ENCODE measurements at regions not wholly inside any gene's neighbourhood (a gene's known extent, or its start where the extent isn't known, plus 50 kb on each side); places are given as distances from the start of the nearest gene placed in this dataset.

GRCh38 chr4:115357776-115358175 lies 244.4 kb upstream of the NDST4 start:
- DNase-seq (ENCODE audit: low spot score) = no peak

- no peak for DNase-seq (ENCODE audit: low spot score)
Observed at GRCh38 chr4:115356176-115356575, 242.8 kb upstream of the NDST4 start.

- no peak for DNase-seq (ENCODE audit: low spot score)
Observed at GRCh38 chr4:115355329-115355728, 241.9 kb upstream of the NDST4 start.

- no peak for DNase-seq (ENCODE audit: low spot score)
Observed at GRCh38 chr4:115353370-115353769, 239.9 kb upstream of the NDST4 start.

- DNase-seq (ENCODE audit: low spot score) = no peak
Observed at GRCh38 chr4:115343171-115343570, 229.8 kb upstream of the NDST4 start.

GRCh38 chr4:115334736-115335411 lies 221.5 kb upstream of the NDST4 start:
- DNase-seq (ENCODE audit: low spot score) = no peak

GRCh38 chr4:115332078-115332477 lies 218.7 kb upstream of the NDST4 start:
- DNase-seq (ENCODE audit: low spot score) = no peak

- no peak for DNase-seq (ENCODE audit: low spot score)
Observed at GRCh38 chr4:115331241-115331640, 217.8 kb upstream of the NDST4 start.

GRCh38 chr4:115325836-115326235 lies 212.4 kb upstream of the NDST4 start:
- DNase-seq (ENCODE audit: low spot score) = no peak

GRCh38 chr4:115323106-115323707 lies 209.8 kb upstream of the NDST4 start:
- no peak for DNase-seq (ENCODE audit: low spot score)

GRCh38 chr4:115315182-115315581 lies 201.8 kb upstream of the NDST4 start:
- no peak for DNase-seq (ENCODE audit: low spot score)

GRCh38 chr4:115310641-115311040 lies 197.2 kb upstream of the NDST4 start:
- DNase-seq (ENCODE audit: low spot score) = no peak

GRCh38 chr4:115294717-115295116 lies 181.3 kb upstream of the NDST4 start:
- DNase-seq (ENCODE audit: low spot score) = no peak

GRCh38 chr4:115293093-115293462 lies 179.7 kb upstream of the NDST4 start:
- DNase-seq (ENCODE audit: low spot score) = no peak

GRCh38 chr4:115292320-115293092 lies 179.1 kb upstream of the NDST4 start:
- no peak for DNase-seq (ENCODE audit: low spot score)

- DNase-seq (ENCODE audit: low spot score) = no peak
Observed at GRCh38 chr4:115287426-115287825, 174.0 kb upstream of the NDST4 start.

GRCh38 chr4:115279330-115279729 lies 165.9 kb upstream of the NDST4 start:
- DNase-seq (ENCODE audit: low spot score) = no peak

- DNase-seq (ENCODE audit: low spot score) = no peak
Observed at GRCh38 chr4:115278830-115279229, 165.4 kb upstream of the NDST4 start.

GRCh38 chr4:115275615-115276014 lies 162.2 kb upstream of the NDST4 start:
- no peak for DNase-seq (ENCODE audit: low spot score)

- no peak for DNase-seq (ENCODE audit: low spot score)
Observed at GRCh38 chr4:115274545-115274944, 161.1 kb upstream of the NDST4 start.

- no peak for DNase-seq (ENCODE audit: low spot score)
Observed at GRCh38 chr4:115272594-115272993, 159.2 kb upstream of the NDST4 start.

GRCh38 chr4:115272185-115272584 lies 158.8 kb upstream of the NDST4 start:
- DNase-seq (ENCODE audit: low spot score) = no peak

- DNase-seq (ENCODE audit: low spot score) = no peak
Observed at GRCh38 chr4:115260195-115260594, 146.8 kb upstream of the NDST4 start.

Data from SK-N-DZ (cell line).